Ishikawa (cell line): ENCODE measurements at regions not wholly inside any gene's neighbourhood (a gene's known extent, or its start where the extent isn't known, plus 50 kb on each side); places are given as distances from the start of the nearest gene placed in this dataset.

Experiments used
- CEBPB ChIP-seq: IDR thresholded peaks from 2 replicates; pipeline ENCODE4 v1.6.1; 2012
- EGR1 ChIP-seq: IDR thresholded peaks from 2 replicates; pipeline ENCODE4 v1.6.1; 2012
- EP300 ChIP-seq: IDR thresholded peaks from 2 replicates; pipeline ENCODE4 v1.6.1; 2012; ENCODE audit warnings: borderline replicate concordance
- RAD21 ChIP-seq: IDR thresholded peaks from 2 replicates; pipeline ENCODE4 v1.6.1; 2012; ENCODE audit warnings: low read depth
- TCF12 ChIP-seq: IDR thresholded peaks from 2 replicates; pipeline ENCODE4 v1.6.1; 2012; ENCODE audit warnings: low read depth
- YY1 ChIP-seq: IDR thresholded peaks from 2 replicates; pipeline ENCODE4 v1.6.1; 2012; ENCODE audit warnings: low read depth
- ZBTB7A ChIP-seq: IDR thresholded peaks from 2 replicates; pipeline ENCODE4 v1.6.1; 2012; ENCODE audit warnings: low read depth
- TF ChIP-seq, protein P1 (sequence below): IDR thresholded peaks from 2 replicates; pipeline ENCODE4 v1.6.1; 2012
- TF ChIP-seq, protein P2 (sequence below): IDR thresholded peaks from 2 replicates; pipeline ENCODE4 v1.6.1; 2012; ENCODE audit warnings: low read depth, mild to moderate bottlenecking

DNA sequence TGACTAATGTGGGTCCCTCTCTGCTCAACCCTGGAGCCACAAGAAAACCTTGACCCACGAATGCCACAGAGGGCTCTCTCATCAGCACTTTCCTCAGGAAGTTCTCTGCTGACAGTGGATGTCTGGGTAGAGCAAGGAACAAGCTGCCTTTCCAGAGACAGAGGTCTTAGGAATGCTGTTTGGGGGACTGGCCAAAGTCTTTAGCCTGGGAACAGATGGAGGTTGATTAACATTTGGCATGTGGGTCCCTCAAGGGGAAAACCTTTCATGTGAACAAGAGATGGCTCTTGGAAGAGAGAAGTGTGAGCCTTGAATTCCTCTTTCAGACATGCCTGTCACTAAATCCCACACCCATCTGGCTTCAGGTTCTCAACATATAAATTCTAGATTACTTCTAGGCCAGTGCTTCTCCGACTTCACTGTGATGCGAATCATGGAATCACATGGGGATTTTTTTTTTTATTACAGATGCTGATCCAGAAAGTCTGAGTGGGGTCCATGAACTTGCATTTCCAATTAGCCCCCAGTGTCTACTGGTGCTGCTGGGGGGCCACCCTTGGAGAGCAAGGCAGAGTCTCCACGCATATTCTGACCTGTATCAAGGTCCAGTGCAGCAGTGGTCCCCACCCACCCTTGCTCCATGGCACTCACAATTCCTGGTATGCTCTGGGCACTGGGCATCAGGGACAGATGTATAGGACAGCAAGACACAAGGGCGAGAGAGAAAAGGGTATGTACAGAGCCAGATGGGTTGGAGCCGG, 360.4 kb downstream of the CXCL12 start:
- no peak for TF ChIP-seq TCF12
- TF ChIP-seq, protein P1, sequence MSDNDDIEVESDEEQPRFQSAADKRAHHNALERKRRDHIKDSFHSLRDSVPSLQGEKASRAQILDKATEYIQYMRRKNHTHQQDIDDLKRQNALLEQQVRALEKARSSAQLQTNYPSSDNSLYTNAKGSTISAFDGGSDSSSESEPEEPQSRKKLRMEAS = no peak
- TF ChIP-seq CEBPB = no peak
- no peak for TF ChIP-seq EGR1
- no peak for TF ChIP-seq YY1
- TF ChIP-seq ZBTB7A = no peak
- TF ChIP-seq, protein P2, sequence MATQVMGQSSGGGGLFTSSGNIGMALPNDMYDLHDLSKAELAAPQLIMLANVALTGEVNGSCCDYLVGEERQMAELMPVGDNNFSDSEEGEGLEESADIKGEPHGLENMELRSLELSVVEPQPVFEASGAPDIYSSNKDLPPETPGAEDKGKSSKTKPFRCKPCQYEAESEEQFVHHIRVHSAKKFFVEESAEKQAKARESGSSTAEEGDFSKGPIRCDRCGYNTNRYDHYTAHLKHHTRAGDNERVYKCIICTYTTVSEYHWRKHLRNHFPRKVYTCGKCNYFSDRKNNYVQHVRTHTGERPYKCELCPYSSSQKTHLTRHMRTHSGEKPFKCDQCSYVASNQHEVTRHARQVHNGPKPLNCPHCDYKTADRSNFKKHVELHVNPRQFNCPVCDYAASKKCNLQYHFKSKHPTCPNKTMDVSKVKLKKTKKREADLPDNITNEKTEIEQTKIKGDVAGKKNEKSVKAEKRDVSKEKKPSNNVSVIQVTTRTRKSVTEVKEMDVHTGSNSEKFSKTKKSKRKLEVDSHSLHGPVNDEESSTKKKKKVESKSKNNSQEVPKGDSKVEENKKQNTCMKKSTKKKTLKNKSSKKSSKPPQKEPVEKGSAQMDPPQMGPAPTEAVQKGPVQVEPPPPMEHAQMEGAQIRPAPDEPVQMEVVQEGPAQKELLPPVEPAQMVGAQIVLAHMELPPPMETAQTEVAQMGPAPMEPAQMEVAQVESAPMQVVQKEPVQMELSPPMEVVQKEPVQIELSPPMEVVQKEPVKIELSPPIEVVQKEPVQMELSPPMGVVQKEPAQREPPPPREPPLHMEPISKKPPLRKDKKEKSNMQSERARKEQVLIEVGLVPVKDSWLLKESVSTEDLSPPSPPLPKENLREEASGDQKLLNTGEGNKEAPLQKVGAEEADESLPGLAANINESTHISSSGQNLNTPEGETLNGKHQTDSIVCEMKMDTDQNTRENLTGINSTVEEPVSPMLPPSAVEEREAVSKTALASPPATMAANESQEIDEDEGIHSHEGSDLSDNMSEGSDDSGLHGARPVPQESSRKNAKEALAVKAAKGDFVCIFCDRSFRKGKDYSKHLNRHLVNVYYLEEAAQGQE = no peak
- no peak for TF ChIP-seq RAD21
- no peak for TF ChIP-seq EP300
